ENCODE measurements at regions not wholly inside any gene's neighbourhood (a gene's known extent, or its start where the extent isn't known, plus 50 kb on each side); places are given as distances from the start of the nearest gene placed in this dataset.

DNA sequence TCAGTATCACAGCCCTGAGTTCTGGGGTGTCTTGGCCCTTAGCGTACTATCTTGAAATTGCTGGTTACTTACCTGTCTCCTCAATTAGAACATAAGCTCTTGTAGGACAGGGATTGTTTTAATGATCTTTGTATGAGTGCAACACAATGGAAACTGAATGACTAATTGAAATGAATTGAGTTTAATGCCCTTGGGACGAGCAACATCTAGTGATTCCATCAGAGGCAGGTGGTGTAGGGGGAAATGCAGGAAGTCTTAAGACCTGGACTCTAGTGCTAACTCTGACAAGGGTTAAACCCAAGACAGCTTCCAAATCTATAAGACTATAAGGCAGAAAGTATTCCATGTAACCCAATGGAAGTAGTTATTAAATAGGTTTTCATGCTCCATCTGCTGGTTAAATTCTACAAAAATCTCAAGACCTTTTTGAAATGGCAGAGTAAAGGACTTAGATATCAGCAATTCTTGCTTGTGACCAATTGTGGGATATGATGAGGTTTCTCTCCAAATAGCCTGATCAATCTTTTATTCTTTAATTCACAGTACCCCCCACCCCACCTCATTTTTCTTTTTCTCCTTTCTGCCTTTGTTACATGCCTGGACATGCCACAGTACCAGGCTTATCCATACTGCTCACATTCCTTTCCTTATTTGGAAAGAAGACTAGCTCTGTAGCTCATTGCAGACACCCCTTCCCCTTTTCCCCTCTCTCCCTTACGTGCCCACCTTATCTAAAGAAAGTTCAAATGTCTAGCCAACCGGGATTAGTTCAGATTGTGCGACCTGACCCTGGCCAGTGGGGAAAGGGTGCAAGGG is 340.8 kb downstream of the PAPSS1 start:
- Mint-ChIP-seq H3K9me3 (no peaks in the 10 kb centered on the region), H3K36me3 (ENCODE audit: low read depth) (no peaks in the 10 kb centered on the region), H3K27ac (peak overlapping the region; percentile 80), H3K4me3 (no peak overlapping the region), H3K27me3 (ENCODE audit: insufficient read depth) (no peaks in the 10 kb centered on the region), H3K4me1 (ENCODE audit: low read depth) (peaks cover 20% of the 10 kb centered on the region)
- TF ChIP-seq, protein P1, sequence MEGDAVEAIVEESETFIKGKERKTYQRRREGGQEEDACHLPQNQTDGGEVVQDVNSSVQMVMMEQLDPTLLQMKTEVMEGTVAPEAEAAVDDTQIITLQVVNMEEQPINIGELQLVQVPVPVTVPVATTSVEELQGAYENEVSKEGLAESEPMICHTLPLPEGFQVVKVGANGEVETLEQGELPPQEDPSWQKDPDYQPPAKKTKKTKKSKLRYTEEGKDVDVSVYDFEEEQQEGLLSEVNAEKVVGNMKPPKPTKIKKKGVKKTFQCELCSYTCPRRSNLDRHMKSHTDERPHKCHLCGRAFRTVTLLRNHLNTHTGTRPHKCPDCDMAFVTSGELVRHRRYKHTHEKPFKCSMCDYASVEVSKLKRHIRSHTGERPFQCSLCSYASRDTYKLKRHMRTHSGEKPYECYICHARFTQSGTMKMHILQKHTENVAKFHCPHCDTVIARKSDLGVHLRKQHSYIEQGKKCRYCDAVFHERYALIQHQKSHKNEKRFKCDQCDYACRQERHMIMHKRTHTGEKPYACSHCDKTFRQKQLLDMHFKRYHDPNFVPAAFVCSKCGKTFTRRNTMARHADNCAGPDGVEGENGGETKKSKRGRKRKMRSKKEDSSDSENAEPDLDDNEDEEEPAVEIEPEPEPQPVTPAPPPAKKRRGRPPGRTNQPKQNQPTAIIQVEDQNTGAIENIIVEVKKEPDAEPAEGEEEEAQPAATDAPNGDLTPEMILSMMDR (IDR thresholded peaks at IDR 0.05): peak; percentile 73
- peak; percentile 54 for DNase-seq

DNA sequence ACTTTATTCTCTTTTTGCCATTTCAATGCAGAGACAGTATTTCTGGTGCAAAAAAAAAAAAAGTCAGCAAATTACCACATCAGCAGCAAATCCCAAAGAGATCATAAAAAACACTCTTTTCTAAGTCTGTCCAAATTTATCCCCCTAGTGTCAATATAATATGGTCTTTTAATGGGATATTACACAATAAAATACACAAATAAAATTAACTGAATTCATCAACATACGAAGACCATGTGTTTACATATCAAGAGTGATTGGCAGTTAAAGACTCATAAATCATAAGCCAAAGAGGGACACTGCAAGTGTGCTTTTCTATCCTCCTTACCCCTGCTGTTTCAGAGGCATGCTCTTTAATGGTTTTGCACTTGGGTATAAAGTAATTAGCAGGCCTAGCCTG is 340.2 kb upstream of the DKK2 start:
- peaks cover 4% of the 10 kb centered on the region; the same call in 1 of the 2 replicates for H3K9me3 Mint-ChIP-seq
- H3K36me3 Mint-ChIP-seq (ENCODE audit: low read depth): no peaks in the 10 kb centered on the region
- no peaks in the 10 kb centered on the region; the same call in 1 of the 2 replicates for H3K27me3 Mint-ChIP-seq (ENCODE audit: insufficient read depth)
- TF ChIP-seq, protein P1 (IDR thresholded peaks at IDR 0.05): no peak
- no peak for DNase-seq
- H3K27ac Mint-ChIP-seq: no peak overlapping the region
- peaks cover 20% of the 10 kb centered on the region for H3K4me1 Mint-ChIP-seq (ENCODE audit: low read depth)
- H3K4me3 Mint-ChIP-seq: no peak overlapping the region

DNA sequence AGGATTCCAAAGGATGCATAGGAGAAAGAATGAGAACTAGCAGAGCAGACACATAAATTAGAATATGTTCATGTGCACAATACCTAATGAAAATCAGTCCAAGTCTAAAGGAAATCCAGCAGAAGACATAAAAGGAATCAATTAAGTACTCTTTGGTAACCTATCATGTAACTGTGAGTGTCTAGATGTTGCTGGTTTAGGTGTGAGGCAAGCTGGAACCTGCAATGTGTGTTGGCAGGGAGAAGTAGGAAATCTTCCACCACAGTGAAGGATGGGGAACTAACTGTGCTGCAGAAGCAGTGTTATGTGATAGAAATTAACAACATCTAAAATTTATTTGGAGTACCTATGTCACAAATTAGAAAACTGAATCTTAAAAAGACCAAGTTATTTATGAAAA is 330.8 kb upstream of the DKK2 start:
- Mint-ChIP-seq H3K4me1 (ENCODE audit: low read depth) (no peaks in the 10 kb centered on the region), H3K27me3 (ENCODE audit: insufficient read depth) (peaks cover 6% of the 10 kb centered on the region), H3K9me3 (no peaks in the 10 kb centered on the region), H3K36me3 (ENCODE audit: low read depth) (no peaks in the 10 kb centered on the region), H3K27ac (no peak overlapping the region), H3K4me3 (no peak overlapping the region)
- TF ChIP-seq, protein P1 (IDR thresholded peaks at IDR 0.05): no peak
- no peak for DNase-seq

DNA sequence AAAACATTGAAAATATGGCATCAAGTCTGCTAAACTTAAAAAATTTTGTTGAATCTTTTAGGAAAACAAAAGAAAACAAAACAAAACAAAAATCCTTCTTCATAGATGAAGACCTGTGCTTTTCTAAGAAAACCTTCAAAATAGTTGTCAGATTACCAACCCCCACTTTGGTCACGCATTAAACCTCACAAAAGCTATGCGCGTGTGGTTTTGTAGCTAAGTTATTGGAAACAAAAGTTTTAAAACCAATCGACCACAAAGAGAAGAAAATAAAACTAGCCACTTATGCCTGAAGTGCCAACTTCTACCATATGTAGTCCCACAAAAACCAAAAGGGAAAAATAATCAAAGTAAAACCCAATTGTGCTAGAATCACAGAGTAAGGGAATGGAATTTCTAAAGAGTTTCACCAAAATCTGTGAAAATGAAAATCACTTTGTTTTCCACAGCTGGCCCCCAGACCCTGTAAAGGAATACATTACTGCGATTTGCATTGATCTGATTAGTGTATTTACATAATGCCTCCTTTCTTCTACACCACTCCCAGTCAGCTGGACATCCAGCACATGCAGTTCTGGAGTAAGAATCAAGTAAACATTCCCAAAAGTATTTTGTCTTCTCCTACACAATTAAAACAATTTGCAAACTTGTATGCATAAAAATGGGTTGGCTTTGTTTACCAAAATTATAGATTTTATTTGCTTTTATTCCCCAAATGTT is 330.1 kb upstream of the DKK2 start:
- H3K27me3 Mint-ChIP-seq (ENCODE audit: insufficient read depth): peaks cover 6% of the 10 kb centered on the region
- no peaks in the 10 kb centered on the region for H3K9me3 Mint-ChIP-seq
- H3K27ac Mint-ChIP-seq: no peak overlapping the region
- TF ChIP-seq, protein P1 (IDR thresholded peaks at IDR 0.05): no peak
- no peak for DNase-seq
- no peaks in the 10 kb centered on the region for H3K36me3 Mint-ChIP-seq (ENCODE audit: low read depth)
- H3K4me1 Mint-ChIP-seq (ENCODE audit: low read depth): no peaks in the 10 kb centered on the region
- H3K4me3 Mint-ChIP-seq: no peak overlapping the region

DNA sequence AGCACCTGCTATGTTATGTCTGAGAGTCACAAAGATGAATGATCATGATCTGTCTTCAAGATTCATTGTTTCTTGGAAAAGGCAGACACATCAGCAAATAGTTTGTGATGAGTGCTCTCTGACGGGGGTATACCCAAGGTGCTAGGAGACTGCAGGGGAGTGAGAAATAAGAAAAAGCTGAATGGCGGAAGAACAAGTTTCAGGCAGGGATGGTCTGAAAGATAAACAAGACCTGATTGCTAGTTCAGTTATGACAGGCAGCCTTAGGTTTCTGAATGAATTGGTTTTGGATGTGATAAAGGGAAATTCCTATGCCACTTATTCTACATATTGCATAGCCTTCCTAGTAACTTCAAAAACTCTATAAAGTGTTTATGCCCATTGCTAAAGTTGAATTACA is 327.0 kb upstream of the DKK2 start:
- no peaks in the 10 kb centered on the region for H3K4me1 Mint-ChIP-seq (ENCODE audit: low read depth)
- DNase-seq: no peak
- H3K4me3 Mint-ChIP-seq: no peak overlapping the region
- TF ChIP-seq, protein P1 (IDR thresholded peaks at IDR 0.05): no peak
- peaks cover 6% of the 10 kb centered on the region for H3K27me3 Mint-ChIP-seq (ENCODE audit: insufficient read depth)
- H3K27ac Mint-ChIP-seq: no peak overlapping the region
- no peaks in the 10 kb centered on the region for H3K9me3 Mint-ChIP-seq
- H3K36me3 Mint-ChIP-seq (ENCODE audit: low read depth): no peaks in the 10 kb centered on the region
